A673 (cell line): ENCODE measurements at regions not wholly inside any gene's neighbourhood (a gene's known extent, or its start where the extent isn't known, plus 50 kb on each side); places are given as distances from the start of the nearest gene placed in this dataset.

ENCODE experiments used
- BruUV-seq: library from RNA; stranded (reverse); fragments of 400-500 nt; replicated peaks from 2 replicates; lab custom pipeline; 2021; lab: Mats Ljungman, UMichigan
- CTCF ChIA-PET: fragments of 300-600 bp; sonication (Branson Sonifier 250); formaldehyde crosslinking; loops from one replicate; lab custom pipeline; 2022; ENCODE audit warnings: antibody characterized with exemption; lab: Charles Lee
- POLR2A ChIA-PET: fragments of 300-600 bp; sonication (Branson Sonifier 250); formaldehyde crosslinking; loops from one replicate; lab custom pipeline; 2022; ENCODE audit warnings: antibody characterized with exemption; ENCODE audit not compliant: low non-redundant PET; lab: Charles Lee
- DNase-seq: peaks from one replicate; pipeline ENCODE4 v3.0.0-alpha.2; 2015; ENCODE audit warnings: low spot score
- H3K27ac ChIP-seq: fragments of 200-600 bp; sonication (generic); 2 replicates; pipeline ENCODE4 v1.5.1; 2016; ENCODE audit warnings: mixed run types, low read depth, mild to moderate bottlenecking, mixed read lengths, antibody characterized with exemption, low read length; ENCODE audit not compliant: poor library complexity, severe bottlenecking
- H3K27me3 ChIP-seq: fragments of 200-600 bp; sonication (generic); replicated peaks from 2 replicates; pipeline ENCODE4 v1.6.1; 2017; ENCODE audit warnings: mixed run types, low read depth, mild to moderate bottlenecking, mixed read lengths, antibody characterized with exemption, low read length; ENCODE audit not compliant: insufficient read depth, poor library complexity
- H3K36me3 ChIP-seq: fragments of 200-600 bp; sonication (generic); 2 replicates; pipeline ENCODE4 v1.6.1; 2016; ENCODE audit warnings: mixed run types, mild to moderate bottlenecking, mixed read lengths, antibody characterized with exemption, low read length; ENCODE audit not compliant: insufficient read depth, poor library complexity, severe bottlenecking
- H3K4me1 ChIP-seq: fragments of 200-600 bp; sonication (generic); 2 replicates; pipeline ENCODE4 v1.6.1; 2017; ENCODE audit warnings: mixed run types, mild to moderate bottlenecking, mixed read lengths, antibody characterized with exemption, low read length; ENCODE audit not compliant: insufficient read depth, poor library complexity, severe bottlenecking
- H3K4me3 ChIP-seq: fragments of 200-600 bp; sonication (generic); 2 replicates; pipeline ENCODE4 v1.5.1; 2016; ENCODE audit warnings: low read depth, mixed run types, mild to moderate bottlenecking, mixed read lengths, low read length; ENCODE audit not compliant: poor library complexity, severe bottlenecking
- H3K9me3 ChIP-seq: fragments of 200-600 bp; sonication (generic); 2 replicates; pipeline ENCODE4 v1.6.1; 2016; ENCODE audit warnings: mixed run types, low read depth, mild to moderate bottlenecking, mixed read lengths, antibody characterized with exemption, low read length; ENCODE audit not compliant: poor library complexity, severe bottlenecking
- CTCF ChIP-seq: fragments of 300-800, 200-600 bp; sonication (generic); conservative IDR thresholded peaks from 2 replicates; pipeline ENCODE4 v1.5.1; 2017; ENCODE audit warnings: low read depth, mild to moderate bottlenecking, antibody characterized with exemption, low read length, moderate library complexity, mixed read lengths
- EZH2 ChIP-seq: fragments of 200-600 bp; sonication (generic); IDR thresholded peaks from 2 replicates; pipeline ENCODE4 v1.6.1; 2017; ENCODE audit warnings: borderline replicate concordance, low read depth, mild to moderate bottlenecking, mixed read lengths, antibody characterized with exemption, low read length; ENCODE audit not compliant: poor library complexity, severe bottlenecking
- intact Hi-C: fragments of 100-400 bp; cut with micrococcal nuclease; formaldehyde crosslinking; loops from one replicate; pipeline ENCODE4 v1.10.0; 2022; ENCODE audit not compliant: unreplicated experiment

- H3K4me3 ChIP-seq, result no peak overlapping the region
- no peak for DNase-seq
- POLR2A ChIA-PET, result no interaction called here
- intact Hi-C loops, result no loop called here
- no peak for TF ChIP-seq EZH2
- TF ChIP-seq CTCF, result no peak
- H3K27me3 ChIP-seq, result no peaks in the 10 kb centered on the region
- H3K27ac ChIP-seq, result no peak overlapping the region
- peaks cover 5% of the 10 kb centered on the region for H3K4me1 ChIP-seq
- CTCF ChIA-PET, result no interaction called here
- H3K9me3 ChIP-seq, result no peaks in the 10 kb centered on the region
- H3K36me3 ChIP-seq, result no peaks in the 10 kb centered on the region
- no TSS peak for BruUV-seq
Measured at GRCh38 chr4:123696687-123697086, 300.1 kb downstream of the SPRY1 start.

GRCh38 chr4:123698556-123698955 lies 302.0 kb downstream of the SPRY1 start:
- CTCF ChIA-PET, result no interaction called here
- POLR2A ChIA-PET, result no interaction called here

GRCh38 chr4:123699880-123700771 lies 303.5 kb downstream of the SPRY1 start:
- intact Hi-C loops, result no loop called here
- DNase-seq, result peak; percentile 25

More at GRCh38 chr4:123698556-123698955, 302.0 kb downstream of the SPRY1 start:
- Histone ChIP-seq H3K4me1 (peaks cover 5% of the 10 kb centered on the region), H3K27me3 (no peaks in the 10 kb centered on the region), H3K27ac (no peak overlapping the region), H3K4me3 (no peak overlapping the region), H3K9me3 (no peaks in the 10 kb centered on the region), H3K36me3 (no peaks in the 10 kb centered on the region)
- TF ChIP-seq EZH2 (no peak), CTCF (no peak)
- no TSS peak for BruUV-seq
- no peak for DNase-seq
- intact Hi-C loops, result no loop called here

More at GRCh38 chr4:123699880-123700771, 303.5 kb downstream of the SPRY1 start:
- POLR2A ChIA-PET, result no interaction called here
- no peak for TF ChIP-seq CTCF
- TF ChIP-seq EZH2, result no peak
- Histone ChIP-seq H3K9me3 (no peaks in the 10 kb centered on the region), H3K27ac (peak overlapping the region; percentile 35), H3K36me3 (no peaks in the 10 kb centered on the region), H3K27me3 (no peaks in the 10 kb centered on the region), H3K4me3 (no peak overlapping the region), H3K4me1 (peaks cover 5% of the 10 kb centered on the region)
- CTCF ChIA-PET, result no interaction called here
- BruUV-seq, result no TSS peak
